ENCODE measurements at regions not wholly inside any gene's neighbourhood (a gene's known extent, or its start where the extent isn't known, plus 50 kb on each side); places are given as distances from the start of the nearest gene placed in this dataset.
"Not testable (repeated sequence)": the region's sequence is repeated elsewhere in the genome, so short reads cannot be mapped to it uniquely, and the experiment has no call there.

DNA sequence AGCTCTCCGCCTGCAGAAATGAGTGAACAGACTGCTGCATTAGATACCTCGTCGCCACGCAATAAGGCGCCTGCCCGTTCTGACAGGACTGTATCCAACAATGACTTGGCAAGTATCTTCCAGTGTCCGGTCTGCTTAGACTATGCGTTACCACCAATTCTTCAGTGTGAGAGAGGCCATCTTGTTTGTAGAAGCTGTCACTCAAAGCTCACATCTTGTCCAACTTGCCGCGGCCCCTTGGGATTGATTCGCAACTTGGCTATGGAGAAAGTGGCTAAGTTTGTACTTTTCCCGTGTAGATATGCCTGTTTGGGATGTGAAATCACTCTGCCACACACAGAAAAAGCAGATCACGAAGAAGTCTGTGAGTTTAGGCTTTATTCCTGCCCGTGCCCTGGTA lies 172.0 kb upstream of the MAGEB16 start:
- Histone ChIP-seq H3K18ac (ENCODE audit: low read length) (no peak overlapping the region), H3K4me3 (ENCODE audit: low read length in 2 of 2) (no peak overlapping the region)
- WGBS, 2 donors (ENCODE audit: extremely low coverage in 2 of 2, insufficient read length in 2 of 2, insufficient replicate concordance in 1 of 2): no CpG with 5 or more reads among the region's 14 CpGs

DNA sequence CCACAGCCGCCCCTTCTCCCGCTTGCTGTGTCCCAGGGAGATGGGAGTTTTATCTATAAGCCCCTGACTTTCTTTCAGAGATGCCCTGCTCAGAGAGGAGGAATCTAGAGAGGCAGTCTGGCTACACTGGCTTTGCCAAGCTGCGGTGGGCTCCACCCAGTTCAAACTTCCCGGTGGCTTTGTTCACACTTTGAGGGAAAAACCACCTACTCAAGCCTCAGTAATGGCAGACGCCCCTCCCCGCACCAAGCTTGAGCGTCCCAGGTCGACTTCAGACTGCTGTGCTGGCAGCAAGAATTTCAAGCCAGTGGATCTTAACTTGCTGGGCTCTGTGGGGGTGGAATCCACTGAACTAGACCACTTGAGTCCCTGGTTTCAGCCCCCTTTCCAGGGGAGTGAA lies 162.2 kb upstream of the MAGEB16 start:
- H3K36me3 ChIP-seq (replicated peaks in 1 of 2; ENCODE audit: control insufficient read depth in 2 of 2, insufficient read depth in 2 of 2, low read length in 2 of 2); H3K14ac ChIP-seq (ENCODE audit: low read length); H3K23ac ChIP-seq (ENCODE audit: low read depth, low read length, poor library complexity); DNase-seq (ENCODE audit: low spot score); H3K4me2 ChIP-seq (ENCODE audit: insufficient read depth, low read length, poor library complexity, severe bottlenecking); H3K27ac ChIP-seq (replicated peaks; ENCODE audit: low read length); H2BK15ac ChIP-seq (ENCODE audit: low read length); H3K4me1 ChIP-seq (ENCODE audit: control insufficient read depth in 2 of 2, insufficient read depth in 1 of 2, low read depth in 1 of 2, low read length in 2 of 2); H3K4me3 ChIP-seq (ENCODE audit: low read length in 2 of 2); H4K8ac ChIP-seq (ENCODE audit: low read depth, low read length); H3K27me3 ChIP-seq (ENCODE audit: control insufficient read depth in 3 of 3, insufficient read depth in 3 of 3, low read depth in 1 of 3, low read length in 3 of 3); H4K91ac ChIP-seq (ENCODE audit: low read depth, low read length, poor library complexity); H2BK5ac ChIP-seq (ENCODE audit: low read length); H2AK5ac ChIP-seq (ENCODE audit: low read depth, low read length); H2BK120ac ChIP-seq (ENCODE audit: low read depth, low read length); H3K9me3 ChIP-seq (replicated peaks in 1 of 2; ENCODE audit: control insufficient read depth in 2 of 2, insufficient read depth in 1 of 2, low read depth in 1 of 2, low read length in 2 of 2); H2BK12ac ChIP-seq (ENCODE audit: low read length); H2AFZ ChIP-seq (ENCODE audit: low read length); H3K9ac ChIP-seq (ENCODE audit: low read depth, low read length, poor library complexity); H3K4ac ChIP-seq (ENCODE audit: low read length); H3K18ac ChIP-seq (ENCODE audit: low read length); H3K79me1 ChIP-seq (ENCODE audit: low read depth, low read length): not testable (repeated sequence)
- no CpG with 5 or more reads among the region's 8 CpGs for WGBS, 2 donors (ENCODE audit: extremely low coverage in 2 of 2, insufficient read length in 2 of 2, insufficient replicate concordance in 1 of 2)

More for the DNA sequence above, 172.0 kb upstream of the MAGEB16 start:
- H4K8ac ChIP-seq (ENCODE audit: low read depth, low read length): no peak overlapping the region
- H2BK15ac ChIP-seq (ENCODE audit: low read length): no peak overlapping the region
- H3K27me3 ChIP-seq (ENCODE audit: control insufficient read depth in 3 of 3, insufficient read depth in 3 of 3, low read depth in 1 of 3, low read length in 3 of 3): no peaks in the 10 kb centered on the region
- H3K4ac ChIP-seq (ENCODE audit: low read length): no peak overlapping the region
- H3K23ac ChIP-seq (ENCODE audit: low read depth, low read length, poor library complexity): no peak overlapping the region
- no peaks in the 10 kb centered on the region for H3K9me3 ChIP-seq (replicated peaks in 1 of 2; ENCODE audit: control insufficient read depth in 2 of 2, insufficient read depth in 1 of 2, low read depth in 1 of 2, low read length in 2 of 2)
- H3K79me1 ChIP-seq (ENCODE audit: low read depth, low read length): no peaks in the 10 kb centered on the region
- no peak overlapping the region for H2BK12ac ChIP-seq (ENCODE audit: low read length)
- H2AK5ac ChIP-seq (ENCODE audit: low read depth, low read length): no peak overlapping the region
- no peak overlapping the region for H2BK120ac ChIP-seq (ENCODE audit: low read depth, low read length)
- no peak overlapping the region for H3K4me2 ChIP-seq (ENCODE audit: insufficient read depth, low read length, poor library complexity, severe bottlenecking)
- no peak overlapping the region for H2BK5ac ChIP-seq (ENCODE audit: low read length)
- no peak overlapping the region for H3K14ac ChIP-seq (ENCODE audit: low read length)
- no peaks in the 10 kb centered on the region for H3K4me1 ChIP-seq (ENCODE audit: control insufficient read depth in 2 of 2, insufficient read depth in 1 of 2, low read depth in 1 of 2, low read length in 2 of 2)
- no peak overlapping the region for H4K91ac ChIP-seq (ENCODE audit: low read depth, low read length, poor library complexity)
- no peaks in the 10 kb centered on the region for H3K36me3 ChIP-seq (replicated peaks in 1 of 2; ENCODE audit: control insufficient read depth in 2 of 2, insufficient read depth in 2 of 2, low read length in 2 of 2)
- H3K9ac ChIP-seq (ENCODE audit: low read depth, low read length, poor library complexity): no peak overlapping the region
- H2AFZ ChIP-seq (ENCODE audit: low read length): no peak overlapping the region
- H3K27ac ChIP-seq (replicated peaks; ENCODE audit: low read length): no peak overlapping the region
- DNase-seq (ENCODE audit: low spot score): no peak

DNA sequence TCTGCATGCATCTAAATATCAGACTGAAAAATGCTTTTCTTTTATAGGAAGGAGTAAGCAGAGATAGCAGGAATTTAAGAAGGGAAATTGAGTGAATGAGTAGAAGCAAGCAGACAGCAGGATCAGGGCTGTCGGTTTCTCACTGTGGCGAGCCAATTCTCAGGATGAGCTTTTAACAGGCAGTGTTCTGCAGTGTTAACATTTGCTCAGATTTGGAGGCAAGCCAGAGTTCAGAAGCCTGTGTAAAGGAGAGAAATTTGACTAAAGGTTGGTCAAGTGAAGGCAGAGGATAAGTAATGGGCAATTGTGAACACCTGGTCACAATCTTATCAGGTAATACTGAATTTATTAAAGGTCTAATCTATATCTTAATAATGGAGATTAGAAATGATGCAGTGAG lies 133.3 kb upstream of the MAGEB16 start:
- H3K79me1 ChIP-seq (ENCODE audit: low read depth, low read length): no peaks in the 10 kb centered on the region

DNA sequence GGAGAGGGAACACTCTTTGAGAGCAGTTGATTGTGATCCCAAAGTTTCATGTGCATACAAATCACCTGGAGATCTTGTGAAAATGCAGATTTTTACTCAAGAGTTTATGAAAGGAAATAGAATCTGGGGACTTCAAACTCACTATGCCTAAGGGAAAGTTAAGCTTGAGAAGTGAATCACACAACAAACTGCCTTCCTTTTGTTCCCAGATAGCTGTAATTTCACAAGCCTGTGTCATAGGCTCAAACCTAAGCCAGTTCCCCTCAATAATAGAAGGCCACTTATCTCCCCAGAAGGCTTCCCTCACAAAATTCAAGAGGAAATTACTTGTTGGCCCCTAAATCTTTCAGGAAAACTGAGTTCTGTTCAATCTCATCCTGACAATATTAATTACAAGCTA lies 132.8 kb upstream of the MAGEB16 start:
- no peaks in the 10 kb centered on the region for H3K27me3 ChIP-seq (ENCODE audit: control insufficient read depth in 3 of 3, insufficient read depth in 3 of 3, low read depth in 1 of 3, low read length in 3 of 3)
- no peak overlapping the region for H3K18ac ChIP-seq (ENCODE audit: low read length)
- no peak for DNase-seq (ENCODE audit: low spot score)
- H3K4me3 ChIP-seq (ENCODE audit: low read length in 2 of 2): no peak overlapping the region
- H3K4me1 ChIP-seq (ENCODE audit: control insufficient read depth in 2 of 2, insufficient read depth in 1 of 2, low read depth in 1 of 2, low read length in 2 of 2): no peaks in the 10 kb centered on the region
- H2AFZ ChIP-seq (ENCODE audit: low read length): no peak overlapping the region
- H3K23ac ChIP-seq (ENCODE audit: low read depth, low read length, poor library complexity): no peak overlapping the region
- no peaks in the 10 kb centered on the region for H3K36me3 ChIP-seq (replicated peaks in 1 of 2; ENCODE audit: control insufficient read depth in 2 of 2, insufficient read depth in 2 of 2, low read length in 2 of 2)
- no peak overlapping the region for H4K8ac ChIP-seq (ENCODE audit: low read depth, low read length)
- H3K4me2 ChIP-seq (ENCODE audit: insufficient read depth, low read length, poor library complexity, severe bottlenecking): no peak overlapping the region
- no peak overlapping the region for H2AK5ac ChIP-seq (ENCODE audit: low read depth, low read length)
- H2BK12ac ChIP-seq (ENCODE audit: low read length): no peak overlapping the region
- no peak overlapping the region for H4K91ac ChIP-seq (ENCODE audit: low read depth, low read length, poor library complexity)
- H2BK120ac ChIP-seq (ENCODE audit: low read depth, low read length): no peak overlapping the region
- H3K4ac ChIP-seq (ENCODE audit: low read length): no peak overlapping the region
- H3K9ac ChIP-seq (ENCODE audit: low read depth, low read length, poor library complexity): no peak overlapping the region
- no peaks in the 10 kb centered on the region for H3K79me1 ChIP-seq (ENCODE audit: low read depth, low read length)
- no peaks in the 10 kb centered on the region for H3K9me3 ChIP-seq (replicated peaks in 1 of 2; ENCODE audit: control insufficient read depth in 2 of 2, insufficient read depth in 1 of 2, low read depth in 1 of 2, low read length in 2 of 2)
- H2BK5ac ChIP-seq (ENCODE audit: low read length): no peak overlapping the region
- H3K27ac ChIP-seq (replicated peaks; ENCODE audit: low read length): no peak overlapping the region
- H2BK15ac ChIP-seq (ENCODE audit: low read length): no peak overlapping the region
- H3K14ac ChIP-seq (ENCODE audit: low read length): no peak overlapping the region

More for the DNA sequence above, 133.3 kb upstream of the MAGEB16 start:
- H3K27me3 ChIP-seq (ENCODE audit: control insufficient read depth in 3 of 3, insufficient read depth in 3 of 3, low read depth in 1 of 3, low read length in 3 of 3): no peaks in the 10 kb centered on the region
- H3K4me2 ChIP-seq (ENCODE audit: insufficient read depth, low read length, poor library complexity, severe bottlenecking): no peak overlapping the region
- no peaks in the 10 kb centered on the region for H3K9me3 ChIP-seq (replicated peaks in 1 of 2; ENCODE audit: control insufficient read depth in 2 of 2, insufficient read depth in 1 of 2, low read depth in 1 of 2, low read length in 2 of 2)
- H3K9ac ChIP-seq (ENCODE audit: low read depth, low read length, poor library complexity): no peak overlapping the region
- H3K27ac ChIP-seq (replicated peaks; ENCODE audit: low read length): no peak overlapping the region
- no peak overlapping the region for H2BK5ac ChIP-seq (ENCODE audit: low read length)
- no peak overlapping the region for H3K4me3 ChIP-seq (ENCODE audit: low read length in 2 of 2)
- no peak overlapping the region for H2BK12ac ChIP-seq (ENCODE audit: low read length)
- no peak overlapping the region for H2BK120ac ChIP-seq (ENCODE audit: low read depth, low read length)
- H2BK15ac ChIP-seq (ENCODE audit: low read length): no peak overlapping the region
- no peak overlapping the region for H2AK5ac ChIP-seq (ENCODE audit: low read depth, low read length)
- no peaks in the 10 kb centered on the region for H3K4me1 ChIP-seq (ENCODE audit: control insufficient read depth in 2 of 2, insufficient read depth in 1 of 2, low read depth in 1 of 2, low read length in 2 of 2)
- H3K18ac ChIP-seq (ENCODE audit: low read length): no peak overlapping the region
- H4K8ac ChIP-seq (ENCODE audit: low read depth, low read length): no peak overlapping the region
- H3K36me3 ChIP-seq (replicated peaks in 1 of 2; ENCODE audit: control insufficient read depth in 2 of 2, insufficient read depth in 2 of 2, low read length in 2 of 2): no peaks in the 10 kb centered on the region
- DNase-seq (ENCODE audit: low spot score): no peak
- WGBS, 2 donors (ENCODE audit: extremely low coverage in 2 of 2, insufficient read length in 2 of 2, insufficient replicate concordance in 1 of 2): no CpG with 5 or more reads among the region's 2 CpGs
- no peak overlapping the region for H3K23ac ChIP-seq (ENCODE audit: low read depth, low read length, poor library complexity)
- H4K91ac ChIP-seq (ENCODE audit: low read depth, low read length, poor library complexity): no peak overlapping the region
- no peak overlapping the region for H2AFZ ChIP-seq (ENCODE audit: low read length)
- no peak overlapping the region for H3K14ac ChIP-seq (ENCODE audit: low read length)
- H3K4ac ChIP-seq (ENCODE audit: low read length): no peak overlapping the region
